ENCODE measurements at regions not wholly inside any gene's neighbourhood (a gene's known extent, or its start where the extent isn't known, plus 50 kb on each side); places are given as distances from the start of the nearest gene placed in this dataset.

GRCh38 chr11:106451228-106451922 lies 373.9 kb downstream of the AASDHPPT start:
- no peaks in the 10 kb centered on the region for H3K9me3 ChIP-seq (ENCODE audit: control insufficient read depth in 4 of 4, low read length in 3 of 4)
- no peak overlapping the region for H3K9ac ChIP-seq (ENCODE audit: low read depth in 1 of 2, low read length in 2 of 2)
- no peaks in the 10 kb centered on the region for H3K36me3 ChIP-seq (ENCODE audit: control insufficient read depth in 4 of 4, insufficient read depth in 3 of 4, low read depth in 1 of 4, low read length in 3 of 4)
- H3K27ac ChIP-seq (ENCODE audit: low read depth in 1 of 2, low read length in 2 of 2), result no peak overlapping the region
- peaks cover 0 to 2% (median 0%) of the 10 kb centered on the region in 4 donors for H3K27me3 ChIP-seq (ENCODE audit: control insufficient read depth in 4 of 4, insufficient read depth in 4 of 4, low read length in 3 of 4)
- no peak overlapping the region for H3K4me3 ChIP-seq (ENCODE audit: low read depth in 1 of 3, low read length in 3 of 3)
- H3K4me1 ChIP-seq (ENCODE audit: control insufficient read depth in 4 of 4, insufficient read depth in 4 of 4, low read length in 3 of 4), result no peaks in the 10 kb centered on the region
- TF ChIP-seq EGR1 (IDR thresholded peaks at IDR 0.05; ENCODE audit: low read depth in 2 of 2) (no peak), YY1 (IDR thresholded peaks at IDR 0.05) (no peak), GABPA (IDR thresholded peaks at IDR 0.05 in 1 of 2, conservative IDR thresholded peaks at IDR 0.05 in 1 of 2) (no peak), NR2F2 (IDR thresholded peaks at IDR 0.05) (no peak)
- WGBS, result 34% methylated on average over 2 of the region's 2 CpGs
- DNase-seq (ENCODE audit: low spot score), result no peak

GRCh38 chr11:106456647-106457046 lies 379.2 kb downstream of the AASDHPPT start:
- H3K4me1 ChIP-seq (ENCODE audit: control insufficient read depth in 4 of 4, insufficient read depth in 4 of 4, low read length in 3 of 4), result no peaks in the 10 kb centered on the region
- H3K27ac ChIP-seq (ENCODE audit: low read depth in 1 of 2, low read length in 2 of 2), result no peak overlapping the region
- no peak for DNase-seq (ENCODE audit: low spot score)
- WGBS, result 49% methylated on average over 3 of the region's 3 CpGs
- no peak overlapping the region for H3K9ac ChIP-seq (ENCODE audit: low read depth in 1 of 2, low read length in 2 of 2)
- no peaks in the 10 kb centered on the region for H3K36me3 ChIP-seq (ENCODE audit: control insufficient read depth in 4 of 4, insufficient read depth in 3 of 4, low read depth in 1 of 4, low read length in 3 of 4)
- TF ChIP-seq CTCF (IDR thresholded peaks at IDR 0.05; ENCODE audit: low read depth, low read length, missing input control) (no peak), ZBTB33 (IDR thresholded peaks at IDR 0.05) (no peak), FOXA1 (IDR thresholded peaks at IDR 0.05) (no peak), ATF3 (IDR thresholded peaks at IDR 0.05) (no peak), YY1 (IDR thresholded peaks at IDR 0.05) (no peak), HNF4A (conservative IDR thresholded peaks at IDR 0.05) (no peak)
- H3K9me3 ChIP-seq (ENCODE audit: control insufficient read depth in 4 of 4, low read length in 3 of 4), result no peaks in the 10 kb centered on the region
- H3K4me3 ChIP-seq (ENCODE audit: low read depth in 1 of 3, low read length in 3 of 3), result no peak overlapping the region
- H3K27me3 ChIP-seq (ENCODE audit: control insufficient read depth in 4 of 4, insufficient read depth in 4 of 4, low read length in 3 of 4), result peaks cover 0 to 2% (median 0%) of the 10 kb centered on the region in 4 donors

GRCh38 chr11:106457727-106458126 lies 380.3 kb downstream of the AASDHPPT start:
- Histone ChIP-seq H3K9ac (ENCODE audit: low read depth in 1 of 2, low read length in 2 of 2) (no peak overlapping the region), H3K9me3 (ENCODE audit: control insufficient read depth in 4 of 4, low read length in 3 of 4) (no peaks in the 10 kb centered on the region), H3K4me3 (ENCODE audit: low read depth in 1 of 3, low read length in 3 of 3) (no peak overlapping the region), H3K27me3 (ENCODE audit: control insufficient read depth in 4 of 4, insufficient read depth in 4 of 4, low read length in 3 of 4) (peaks cover 0 to 2% (median 0%) of the 10 kb centered on the region in 4 donors), H3K27ac (ENCODE audit: low read depth in 1 of 2, low read length in 2 of 2) (no peak overlapping the region), H3K36me3 (ENCODE audit: control insufficient read depth in 4 of 4, insufficient read depth in 3 of 4, low read depth in 1 of 4, low read length in 3 of 4) (no peaks in the 10 kb centered on the region), H3K4me1 (ENCODE audit: control insufficient read depth in 4 of 4, insufficient read depth in 4 of 4, low read length in 3 of 4) (no peaks in the 10 kb centered on the region)
- TF ChIP-seq GABPA (IDR thresholded peaks at IDR 0.05 in 1 of 2, conservative IDR thresholded peaks at IDR 0.05 in 1 of 2), result no peak
- no peak for TF ChIP-seq JUND (IDR thresholded peaks at IDR 0.05)
- WGBS, result 23% methylated on average over 1 of the region's 1 CpG
- no peak for DNase-seq (ENCODE audit: low spot score)
